ENCODE measurements at regions not wholly inside any gene's neighbourhood (a gene's known extent, or its start where the extent isn't known, plus 50 kb on each side); places are given as distances from the start of the nearest gene placed in this dataset.

GRCh38 chr22:49079027-49079725, 748.5 kb downstream of the BRD1 start:
- intact Hi-C loops (cut with DNase I), result no loop called here

GRCh38 chr22:49078076-49078710, 749.5 kb downstream of the BRD1 start:
- 79 to 86% (median 82%) methylated on average over 21 to 26 of the region's 26 CpGs for WGBS, 4 donors
- intact Hi-C loops (cut with DNase I), result no loop called here
- TF ChIP-seq, protein P1, sequence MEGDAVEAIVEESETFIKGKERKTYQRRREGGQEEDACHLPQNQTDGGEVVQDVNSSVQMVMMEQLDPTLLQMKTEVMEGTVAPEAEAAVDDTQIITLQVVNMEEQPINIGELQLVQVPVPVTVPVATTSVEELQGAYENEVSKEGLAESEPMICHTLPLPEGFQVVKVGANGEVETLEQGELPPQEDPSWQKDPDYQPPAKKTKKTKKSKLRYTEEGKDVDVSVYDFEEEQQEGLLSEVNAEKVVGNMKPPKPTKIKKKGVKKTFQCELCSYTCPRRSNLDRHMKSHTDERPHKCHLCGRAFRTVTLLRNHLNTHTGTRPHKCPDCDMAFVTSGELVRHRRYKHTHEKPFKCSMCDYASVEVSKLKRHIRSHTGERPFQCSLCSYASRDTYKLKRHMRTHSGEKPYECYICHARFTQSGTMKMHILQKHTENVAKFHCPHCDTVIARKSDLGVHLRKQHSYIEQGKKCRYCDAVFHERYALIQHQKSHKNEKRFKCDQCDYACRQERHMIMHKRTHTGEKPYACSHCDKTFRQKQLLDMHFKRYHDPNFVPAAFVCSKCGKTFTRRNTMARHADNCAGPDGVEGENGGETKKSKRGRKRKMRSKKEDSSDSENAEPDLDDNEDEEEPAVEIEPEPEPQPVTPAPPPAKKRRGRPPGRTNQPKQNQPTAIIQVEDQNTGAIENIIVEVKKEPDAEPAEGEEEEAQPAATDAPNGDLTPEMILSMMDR (IDR thresholded peaks at IDR 0.05), result no peak
- no peak for TF ChIP-seq POLR2A (IDR thresholded peaks at IDR 0.05)
- no peak for ATAC-seq
- no peaks in the 10 kb centered on the region for H3K36me3 ChIP-seq
- peaks cover 0 to 27% (median 0%) of the 10 kb centered on the region in 9 donors for H3K27me3 ChIP-seq
- no peak overlapping the region for H3K4me3 ChIP-seq
- no peak overlapping the region for H3K27ac ChIP-seq
- no peaks in the 10 kb centered on the region for H3K9me3 ChIP-seq
- H3K4me1 ChIP-seq, result no peaks in the 10 kb centered on the region
- DNase-seq, result no peak

More at GRCh38 chr22:49079027-49079725, 748.5 kb downstream of the BRD1 start:
- TF ChIP-seq POLR2A (IDR thresholded peaks at IDR 0.05), result no peak
- TF ChIP-seq, protein P1 (IDR thresholded peaks at IDR 0.05), result no peak
- ATAC-seq (no peak), DNase-seq (no peak)
- Histone ChIP-seq H3K27me3 (peaks cover 0 to 19% (median 0%) of the 10 kb centered on the region in 9 donors), H3K9me3 (no peaks in the 10 kb centered on the region), H3K27ac (no peak overlapping the region), H3K4me3 (no peak overlapping the region), H3K36me3 (no peaks in the 10 kb centered on the region), H3K4me1 (no peaks in the 10 kb centered on the region)
- WGBS, 4 donors, result 76 to 89% (median 82%) methylated on average over 15 to 22 of the region's 22 CpGs

DNA sequence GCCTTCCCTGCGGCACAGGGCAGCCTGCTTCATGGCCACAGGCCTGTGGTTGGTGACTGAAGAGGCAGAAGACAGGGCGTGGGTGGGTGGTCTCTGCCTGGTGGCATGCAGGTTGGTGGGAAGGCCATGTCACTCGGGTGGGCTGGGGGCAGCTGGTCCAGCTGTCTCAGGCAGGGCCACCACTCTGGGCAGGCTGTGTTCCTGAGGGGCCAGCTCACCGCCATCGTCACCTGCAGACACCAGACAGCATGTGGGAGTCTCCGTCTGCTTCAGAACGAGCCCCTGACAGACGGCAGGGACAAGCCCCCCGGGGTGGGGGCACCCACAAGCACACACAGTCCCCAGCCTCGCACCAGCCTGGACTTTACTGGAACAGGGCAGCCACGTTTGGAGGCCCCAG, 750.1 kb downstream of the BRD1 start:
- ATAC-seq, result no peak
- no peak for DNase-seq
- WGBS, 4 donors, result 32 to 66% (median 56%) methylated on average over 5 to 11 of the region's 11 CpGs
- Histone ChIP-seq H3K4me3 (no peak overlapping the region), H3K27ac (no peak overlapping the region), H3K4me1 (no peaks in the 10 kb centered on the region), H3K36me3 (no peaks in the 10 kb centered on the region), H3K9me3 (no peaks in the 10 kb centered on the region), H3K27me3 (peaks cover 0 to 30% (median 0%) of the 10 kb centered on the region in 9 donors)
- intact Hi-C loops (cut with DNase I), result no loop called here
- TF ChIP-seq, protein P1 (IDR thresholded peaks at IDR 0.05), result no peak
- TF ChIP-seq POLR2A (IDR thresholded peaks at IDR 0.05), result no peak

- intact Hi-C loops (cut with DNase I), result no loop called here
- Histone ChIP-seq H3K27me3 (peaks cover 0 to 30% (median 0%) of the 10 kb centered on the region in 9 donors), H3K4me3 (no peak overlapping the region), H3K27ac (no peak overlapping the region), H3K36me3 (no peaks in the 10 kb centered on the region), H3K4me1 (no peaks in the 10 kb centered on the region), H3K9me3 (no peaks in the 10 kb centered on the region)
- WGBS, 4 donors, result 69 to 79% (median 73%) methylated on average over 5 of the region's 5 CpGs
- ATAC-seq, result no peak
- no peak for TF ChIP-seq POLR2A (IDR thresholded peaks at IDR 0.05)
- TF ChIP-seq, protein P1 (IDR thresholded peaks at IDR 0.05), result no peak
- DNase-seq, result no peak
Measured at GRCh38 chr22:49077036-49077393, 750.7 kb downstream of the BRD1 start.

Measured in heart left ventricle (tissue), 16 donors.